GM18873 (cell line): ENCODE measurements at regions not wholly inside any gene's neighbourhood (a gene's known extent, or its start where the extent isn't known, plus 50 kb on each side); places are given as distances from the start of the nearest gene placed in this dataset.

ENCODE experiments used
- ATAC-seq: cut with Tn5 transposase; IDR thresholded peaks from one replicate; pipeline ENCODE4 v1.9.1; 2021; ENCODE audit warnings: mild to moderate bottlenecking, moderate library complexity, moderate number of reproducible peaks; ENCODE audit not compliant: unreplicated experiment, low FRiP score

DNA sequence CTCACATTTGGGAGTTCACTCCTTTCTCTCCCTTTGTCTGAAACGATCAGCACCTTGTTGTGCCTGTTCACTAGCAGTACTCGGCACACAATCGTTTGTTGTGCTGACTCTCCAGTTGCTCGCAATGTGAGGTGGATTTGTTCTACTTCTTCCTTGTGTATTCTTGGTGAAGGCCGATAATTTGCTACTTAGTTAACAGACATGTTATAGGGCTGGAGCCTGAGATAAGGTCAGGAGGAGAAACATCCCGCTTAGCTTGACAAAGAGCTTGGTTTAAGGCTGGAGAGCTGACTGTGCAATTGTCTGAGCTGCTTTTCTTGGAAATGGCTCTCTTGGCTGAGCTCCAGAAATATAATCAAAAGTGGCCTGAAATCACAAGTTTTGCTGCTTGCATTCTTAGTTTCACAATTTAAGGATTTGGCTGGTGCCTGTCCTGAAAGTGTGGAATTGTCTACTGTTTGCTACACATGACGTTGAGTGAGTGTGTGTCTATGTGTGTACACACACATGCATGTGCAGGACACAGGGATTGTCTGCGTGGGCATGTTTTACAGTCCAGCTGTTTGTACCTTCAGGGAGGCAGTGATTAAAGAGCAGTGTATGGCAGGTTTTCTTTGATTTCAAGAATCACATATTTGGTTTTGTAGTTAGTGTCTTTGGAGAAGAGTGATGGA, 77.7 kb downstream of the ARF6 start:
- ATAC-seq: peak; percentile 6

DNA sequence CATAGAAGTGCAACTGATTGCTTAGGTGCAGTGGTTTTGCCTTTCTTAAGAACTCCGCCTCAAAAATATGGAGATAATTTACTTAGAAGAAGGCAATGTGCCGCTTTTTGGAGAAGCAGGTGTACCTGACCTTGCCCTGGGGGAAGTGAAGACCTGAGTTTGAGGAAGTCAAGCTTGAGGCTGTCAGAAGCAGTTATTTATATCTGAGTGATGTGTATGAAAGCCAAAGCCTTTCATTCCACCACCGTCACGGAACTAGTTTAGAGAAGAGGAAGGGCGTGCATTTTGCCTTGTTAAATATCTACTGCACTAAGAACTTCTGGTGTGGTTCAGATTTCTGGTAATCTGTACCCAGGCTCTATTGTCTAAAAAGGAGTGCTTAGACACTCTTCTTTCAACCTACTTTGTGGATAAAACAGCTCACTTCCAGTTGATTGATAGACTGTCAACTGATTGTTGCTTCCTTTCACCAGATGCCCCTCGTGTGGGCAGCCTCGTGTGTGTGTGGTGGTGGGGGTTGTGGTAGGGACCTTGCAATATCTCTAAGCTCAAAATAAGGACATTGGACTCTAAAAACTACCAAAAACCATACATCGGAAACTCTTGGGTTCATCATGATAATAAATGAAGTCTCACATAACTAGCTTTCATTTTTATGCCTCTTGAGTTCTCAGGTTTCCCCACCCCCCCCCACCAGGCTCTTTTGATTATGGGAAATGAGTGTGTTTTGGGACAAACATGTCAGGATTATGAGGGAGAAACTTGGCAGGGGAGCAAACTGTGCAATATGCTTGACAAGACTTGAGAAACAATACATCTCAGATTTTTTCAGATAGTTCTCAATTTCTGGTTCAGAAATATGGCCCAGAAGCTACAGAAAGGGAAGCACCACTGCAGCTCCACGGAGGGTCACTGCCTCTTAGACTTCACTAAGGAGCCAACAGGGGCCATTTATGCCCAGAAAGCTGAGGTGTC, 78.6 kb downstream of the ARF6 start:
- peak; percentile 90 for ATAC-seq

DNA sequence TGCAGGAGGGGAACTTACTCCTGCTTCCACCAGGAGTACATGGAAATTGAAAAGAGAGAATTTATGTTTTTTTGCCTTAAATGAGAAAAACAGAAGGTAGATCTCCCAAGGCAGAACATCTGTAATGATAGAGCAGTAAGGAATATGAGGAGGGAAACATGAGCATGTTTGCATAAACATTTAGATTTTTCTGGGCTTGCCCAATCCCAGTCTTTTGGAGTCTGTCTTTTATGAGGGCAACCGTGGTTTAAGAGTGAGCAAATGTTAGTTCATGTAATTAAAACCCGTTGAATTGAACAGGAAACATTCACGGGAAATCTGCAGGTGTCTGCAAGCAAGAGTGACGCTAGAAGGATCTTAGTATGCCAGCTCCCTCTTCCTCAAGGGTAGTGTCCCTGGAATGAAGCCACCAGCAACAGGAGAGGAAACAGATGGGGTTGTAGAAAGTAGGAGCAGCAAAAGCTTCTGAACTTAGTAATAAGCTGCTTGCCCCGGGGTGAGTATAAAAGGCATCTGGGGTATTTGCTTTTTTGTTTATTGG, 79.3 kb downstream of the ARF6 start:
- no peak for ATAC-seq

DNA sequence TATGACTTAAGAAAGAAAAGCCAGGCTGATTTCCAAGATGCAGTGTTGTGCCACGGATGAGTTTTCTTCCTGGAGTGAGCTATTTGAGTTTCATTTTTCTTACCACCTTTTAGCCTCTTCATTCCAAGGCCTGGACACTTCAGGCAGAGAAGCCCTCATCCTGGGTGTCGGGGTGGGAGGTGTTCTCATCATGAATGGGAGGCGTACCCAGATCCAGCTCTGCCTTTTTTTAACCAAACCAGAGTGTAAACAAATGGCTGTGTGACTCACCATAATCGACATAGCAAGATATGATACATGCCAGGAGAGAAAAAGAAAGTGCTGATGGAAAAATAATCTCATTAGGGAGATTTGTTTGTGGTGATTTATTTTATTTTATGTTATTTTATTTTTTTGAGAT, 79.9 kb downstream of the ARF6 start:
- no peak for ATAC-seq

- no peak for ATAC-seq
These were observed 82.4 kb downstream of the ARF6 start for GRCh38 chr14:49975276-49975675.

GRCh38 chr14:49975799-49976198, 82.9 kb downstream of the ARF6 start:
- no peak for ATAC-seq

- peak; percentile 55 for ATAC-seq
These were observed 84.4 kb downstream of the ARF6 start for GRCh38 chr14:49977126-49977841.

DNA sequence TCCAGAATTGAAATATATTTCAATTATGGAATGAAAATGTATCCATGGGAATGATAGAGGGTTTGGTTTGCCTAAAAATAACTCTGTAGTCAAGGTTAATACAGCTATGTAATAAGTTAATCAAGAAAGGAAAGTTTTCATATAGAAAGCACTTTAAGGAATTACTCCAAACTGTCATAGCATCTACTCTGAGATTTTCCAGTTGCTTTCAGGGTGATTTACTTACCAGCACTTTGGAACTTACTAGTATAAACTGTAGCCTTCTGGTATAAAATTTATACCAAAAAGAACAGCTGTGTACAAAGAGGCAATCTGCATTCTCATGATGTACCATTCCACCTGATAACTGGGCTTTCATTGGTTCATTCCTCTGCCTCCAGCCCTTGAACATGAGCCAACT, 87.1 kb downstream of the ARF6 start:
- ATAC-seq: no peak

GRCh38 chr14:49982082-49982481, 89.2 kb downstream of the ARF6 start:
- no peak for ATAC-seq

DNA sequence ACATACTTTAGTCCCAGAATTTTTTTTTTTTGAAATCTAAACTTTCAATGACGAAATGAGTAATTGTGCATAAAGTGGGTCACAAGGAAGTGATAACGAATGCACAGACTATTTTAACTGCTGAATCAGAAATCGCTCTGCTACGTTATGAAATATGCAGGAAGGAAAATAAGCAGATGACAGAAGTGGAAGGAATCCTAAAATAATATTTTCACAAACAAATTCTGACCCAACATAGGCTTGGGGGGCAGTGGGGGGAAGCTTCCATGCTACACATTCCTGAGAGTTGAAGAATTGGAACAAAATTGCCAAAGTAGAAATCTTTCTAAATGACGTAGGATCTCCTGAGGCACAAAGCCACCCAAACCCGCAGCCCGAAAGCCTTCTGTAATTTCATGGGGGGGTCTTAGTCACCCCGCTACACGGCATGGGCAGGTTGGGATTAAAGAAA, 89.6 kb downstream of the ARF6 start:
- ATAC-seq: no peak

DNA sequence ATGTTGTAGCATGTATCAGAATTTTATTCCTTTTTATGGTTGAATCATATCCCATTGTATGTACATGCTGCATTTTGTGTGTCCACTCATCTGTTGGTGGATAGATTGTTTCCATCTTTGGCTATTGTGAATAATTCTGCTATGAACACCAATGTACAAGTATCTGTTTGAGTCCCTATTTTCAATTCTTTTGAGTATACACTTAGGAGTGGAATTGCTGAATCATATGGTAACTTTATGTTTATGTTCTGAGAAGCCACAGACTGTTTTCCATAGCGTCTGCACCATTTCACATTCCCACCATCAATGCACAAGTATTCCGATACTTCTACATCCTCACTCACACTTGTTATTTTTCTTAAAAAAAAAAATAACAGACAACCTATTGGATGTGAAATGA, 91.5 kb downstream of the ARF6 start:
- ATAC-seq: no peak

- ATAC-seq: no peak
These were observed 93.6 kb downstream of the ARF6 start for GRCh38 chr14:49986343-49987014.

GRCh38 chr14:49988080-49988990, 95.5 kb downstream of the ARF6 start:
- no peak for ATAC-seq

DNA sequence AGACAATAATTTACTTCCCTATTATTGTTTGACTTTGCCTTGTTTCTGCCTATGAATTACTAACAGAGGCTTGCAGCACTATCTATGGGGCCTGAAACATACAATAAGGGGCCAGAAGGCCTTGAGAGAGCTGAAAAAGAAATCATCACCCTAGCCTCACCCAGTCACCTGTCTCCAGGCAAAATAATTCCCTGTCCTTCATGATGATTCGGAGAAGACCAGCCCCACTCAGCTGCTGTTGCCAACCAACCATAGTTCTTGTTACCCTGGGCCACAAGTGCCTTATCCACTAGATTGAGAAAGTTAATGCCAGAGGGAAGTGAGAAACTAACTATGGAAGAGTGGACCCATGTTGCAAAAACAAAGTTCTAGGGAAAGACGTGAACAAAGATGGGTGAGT, 97.1 kb downstream of the ARF6 start:
- ATAC-seq: no peak

DNA sequence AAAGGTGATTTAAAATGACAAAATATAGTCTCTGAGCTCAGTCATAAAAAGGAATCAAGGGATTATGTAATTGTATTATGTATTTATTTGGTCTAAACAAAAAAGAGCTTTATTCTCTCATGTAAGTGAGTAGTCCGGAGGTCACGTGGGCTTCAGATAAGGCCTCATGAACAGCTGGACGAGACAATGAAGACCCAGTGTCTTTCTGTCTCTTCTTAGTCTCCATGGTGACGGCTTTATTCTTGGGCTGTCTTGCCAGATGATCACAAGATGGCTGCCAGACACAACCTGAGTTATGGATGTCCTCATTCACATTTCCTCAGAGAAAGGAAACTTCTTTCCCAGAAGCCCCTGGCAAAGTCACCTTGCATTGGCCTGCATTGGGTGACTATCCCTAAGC, 98.6 kb downstream of the ARF6 start:
- no peak for ATAC-seq

- no peak for ATAC-seq
These were observed 99.2 kb downstream of the ARF6 start for GRCh38 chr14:49992036-49992435.

GRCh38 chr14:49992448-49992847, 99.6 kb downstream of the ARF6 start:
- no peak for ATAC-seq

GRCh38 chr14:49992901-49993339, 100.0 kb downstream of the ARF6 start:
- ATAC-seq: peak; percentile 96

DNA sequence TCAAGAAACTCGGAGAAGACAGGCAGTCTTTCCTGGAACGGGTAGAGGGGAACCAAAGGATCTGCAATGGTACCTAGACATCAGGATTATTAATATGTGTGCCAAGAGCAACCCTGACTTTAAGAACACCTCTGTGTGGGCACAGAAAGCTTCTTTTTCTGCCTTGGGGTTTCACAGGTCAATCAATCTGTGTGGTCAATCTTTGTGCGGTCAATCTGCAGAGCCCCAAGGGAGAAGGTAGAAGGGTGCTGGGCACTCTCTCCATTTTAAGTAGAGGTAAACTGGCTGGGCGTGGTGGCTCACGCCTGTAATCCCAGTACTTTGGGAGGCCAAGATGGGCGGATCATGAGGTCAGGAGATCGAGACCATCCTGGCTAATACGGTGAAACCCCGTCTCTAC, 100.7 kb downstream of the ARF6 start:
- no peak for ATAC-seq
